ENCODE measurements at regions not wholly inside any gene's neighbourhood (a gene's known extent, or its start where the extent isn't known, plus 50 kb on each side); places are given as distances from the start of the nearest gene placed in this dataset.
"Not testable (repeated sequence)": the region's sequence is repeated elsewhere in the genome, so short reads cannot be mapped to it uniquely, and the experiment has no call there.

- TF ChIP-seq CTCF (IDR thresholded peaks at IDR 0.05) (no peak), POLR2A (IDR thresholded peaks at IDR 0.05) (no peak)
- H3K36me3 ChIP-seq (ENCODE audit: low read depth, missing control alignments) = no peaks in the 10 kb centered on the region
- no peaks in the 10 kb centered on the region for H3K9me3 ChIP-seq
- 35 to 57% methylated on average over 1 of the region's 1 CpG for WGBS, 2 donors
- intact Hi-C loops (cut with DNase I; ENCODE audit: low total_unique reads) = no loop called here
- no peaks in the 10 kb centered on the region for H3K27me3 ChIP-seq
- H3K4me1 ChIP-seq = no peaks in the 10 kb centered on the region
- H3K27ac ChIP-seq = no peak overlapping the region
- peak; percentile 27 for DNase-seq
- H3K4me3 ChIP-seq = no peak overlapping the region
These were observed 1004.7 kb upstream of the LCORL start for GRCh38 chr4:19026281-19026680.

- DNase-seq = no peak
- H3K9me3 ChIP-seq = no peaks in the 10 kb centered on the region
- H3K4me1 ChIP-seq = no peaks in the 10 kb centered on the region
- no peaks in the 10 kb centered on the region for H3K27me3 ChIP-seq
- no peak for TF ChIP-seq CTCF (IDR thresholded peaks at IDR 0.05)
- no peak for TF ChIP-seq POLR2A (IDR thresholded peaks at IDR 0.05)
- no peak overlapping the region for H3K27ac ChIP-seq
- 64 to 76% methylated on average over 2 of the region's 2 CpGs for WGBS, 2 donors
- intact Hi-C loops (cut with DNase I; ENCODE audit: low total_unique reads) = no loop called here
- no peaks in the 10 kb centered on the region for H3K36me3 ChIP-seq (ENCODE audit: low read depth, missing control alignments)
- no peak overlapping the region for H3K4me3 ChIP-seq
These were observed 1003.5 kb upstream of the LCORL start for GRCh38 chr4:19025031-19025430.

- Histone ChIP-seq H3K4me3 (no peak overlapping the region), H3K36me3 (ENCODE audit: low read depth, missing control alignments) (no peaks in the 10 kb centered on the region), H3K9me3 (no peaks in the 10 kb centered on the region), H3K27ac (no peak overlapping the region), H3K27me3 (no peaks in the 10 kb centered on the region), H3K4me1 (no peaks in the 10 kb centered on the region)
- TF ChIP-seq POLR2A (IDR thresholded peaks at IDR 0.05) = no peak
- TF ChIP-seq CTCF (IDR thresholded peaks at IDR 0.05) = no peak
- intact Hi-C loops (cut with DNase I; ENCODE audit: low total_unique reads) = no loop called here
- WGBS, 2 donors = 88 to 94% methylated on average over 8 of the region's 8 CpGs
- DNase-seq = no peak
These were observed 1002.5 kb upstream of the LCORL start for GRCh38 chr4:19024047-19024446.

GRCh38 chr4:19021617-19022016 lies 1000.1 kb upstream of the LCORL start:
- H3K4me3 ChIP-seq = no peak overlapping the region
- no peak overlapping the region for H3K27ac ChIP-seq
- intact Hi-C loops (cut with DNase I; ENCODE audit: low total_unique reads) = no loop called here
- no peaks in the 10 kb centered on the region for H3K4me1 ChIP-seq
- TF ChIP-seq CTCF (IDR thresholded peaks at IDR 0.05) (no peak), POLR2A (IDR thresholded peaks at IDR 0.05) (no peak)
- DNase-seq = no peak
- no peaks in the 10 kb centered on the region for H3K27me3 ChIP-seq
- H3K36me3 ChIP-seq (ENCODE audit: low read depth, missing control alignments) = no peaks in the 10 kb centered on the region
- H3K9me3 ChIP-seq = no peaks in the 10 kb centered on the region

GRCh38 chr4:19016550-19016949 lies 995.0 kb upstream of the LCORL start:
- H3K27ac ChIP-seq = not testable (repeated sequence)

More at GRCh38 chr4:19016550-19016949, 995.0 kb upstream of the LCORL start:
- 88 to 91% methylated on average over 11 of the region's 11 CpGs for WGBS, 2 donors
- H3K36me3 ChIP-seq (ENCODE audit: low read depth, missing control alignments); intact Hi-C loops (cut with DNase I; ENCODE audit: low total_unique reads); H3K9me3 ChIP-seq; H3K4me3 ChIP-seq; DNase-seq; H3K27me3 ChIP-seq; H3K4me1 ChIP-seq: not testable (repeated sequence)

All from testis (tissue), 2 donors.